ENCODE measurements at regions not wholly inside any gene's neighbourhood (a gene's known extent, or its start where the extent isn't known, plus 50 kb on each side); places are given as distances from the start of the nearest gene placed in this dataset.
"Not testable (repeated sequence)": the region's sequence is repeated elsewhere in the genome, so short reads cannot be mapped to it uniquely, and the experiment has no call there.

DNA sequence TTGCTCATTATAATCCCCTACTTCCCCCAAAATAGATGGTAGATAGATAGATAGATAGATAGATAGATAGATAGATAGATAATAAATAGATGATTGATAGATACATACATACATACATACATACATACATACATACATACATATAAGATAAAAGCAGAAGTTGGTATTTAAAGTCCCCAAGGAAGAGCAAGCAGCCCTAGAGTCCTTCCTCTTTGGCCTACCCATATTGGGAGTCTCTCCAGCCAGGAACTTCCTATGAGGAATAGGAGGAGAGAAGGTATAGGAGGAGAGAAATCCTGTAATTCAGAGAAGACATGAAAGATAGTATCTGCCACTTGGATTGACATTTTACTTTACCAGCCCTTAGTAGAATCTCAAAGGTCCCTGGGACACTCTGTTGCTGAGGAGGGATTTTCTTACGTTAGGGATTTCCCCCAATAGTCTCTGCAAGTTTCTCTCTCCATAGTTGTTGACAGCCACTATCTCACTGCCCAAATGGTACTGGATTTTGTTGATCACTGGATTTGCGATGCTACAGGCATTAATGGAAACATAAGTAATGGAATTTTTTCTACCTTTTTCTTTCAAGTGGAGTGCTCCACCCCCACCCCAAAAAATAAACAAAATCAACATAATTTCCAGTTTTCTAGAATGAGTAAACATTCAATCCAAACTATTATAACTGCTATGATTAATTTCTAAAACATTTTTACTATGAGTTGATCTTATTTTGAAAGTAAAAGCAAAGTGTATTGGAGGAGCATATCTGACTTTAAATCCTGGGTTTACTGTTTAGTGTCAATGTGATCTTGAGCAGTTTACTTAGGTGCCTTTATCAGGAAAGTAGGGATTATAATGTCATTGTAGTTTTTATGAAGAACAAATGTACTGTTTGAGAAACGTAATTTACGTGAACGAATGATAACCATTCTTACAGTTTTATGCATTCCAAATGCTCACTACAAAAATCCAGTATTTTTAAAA lies 93.2 kb upstream of the TNFSF4 start:
- no peak for DNase-seq

GRCh38 chr1:173301507-173301906 lies 94.4 kb upstream of the TNFSF4 start:
- DNase-seq, result no peak

DNA sequence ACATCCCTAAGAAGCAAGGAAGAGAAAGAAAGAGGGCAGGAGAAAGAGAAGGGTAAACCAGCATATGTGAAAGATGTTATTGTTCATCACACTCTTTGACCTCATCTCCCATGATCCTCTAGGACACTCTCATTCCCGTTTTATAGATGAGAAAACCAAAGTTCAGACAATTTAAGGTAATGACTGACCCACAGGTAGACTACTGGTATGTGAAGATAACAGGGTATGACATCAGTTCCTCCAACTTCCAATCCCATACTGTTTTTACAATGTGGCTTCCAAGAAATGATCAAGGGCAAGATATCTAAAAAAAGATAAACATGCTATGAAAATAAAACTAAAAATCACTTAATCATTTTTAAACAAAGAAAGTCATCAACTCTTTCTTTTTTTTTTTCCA lies 95.2 kb upstream of the TNFSF4 start:
- no peak for DNase-seq

DNA sequence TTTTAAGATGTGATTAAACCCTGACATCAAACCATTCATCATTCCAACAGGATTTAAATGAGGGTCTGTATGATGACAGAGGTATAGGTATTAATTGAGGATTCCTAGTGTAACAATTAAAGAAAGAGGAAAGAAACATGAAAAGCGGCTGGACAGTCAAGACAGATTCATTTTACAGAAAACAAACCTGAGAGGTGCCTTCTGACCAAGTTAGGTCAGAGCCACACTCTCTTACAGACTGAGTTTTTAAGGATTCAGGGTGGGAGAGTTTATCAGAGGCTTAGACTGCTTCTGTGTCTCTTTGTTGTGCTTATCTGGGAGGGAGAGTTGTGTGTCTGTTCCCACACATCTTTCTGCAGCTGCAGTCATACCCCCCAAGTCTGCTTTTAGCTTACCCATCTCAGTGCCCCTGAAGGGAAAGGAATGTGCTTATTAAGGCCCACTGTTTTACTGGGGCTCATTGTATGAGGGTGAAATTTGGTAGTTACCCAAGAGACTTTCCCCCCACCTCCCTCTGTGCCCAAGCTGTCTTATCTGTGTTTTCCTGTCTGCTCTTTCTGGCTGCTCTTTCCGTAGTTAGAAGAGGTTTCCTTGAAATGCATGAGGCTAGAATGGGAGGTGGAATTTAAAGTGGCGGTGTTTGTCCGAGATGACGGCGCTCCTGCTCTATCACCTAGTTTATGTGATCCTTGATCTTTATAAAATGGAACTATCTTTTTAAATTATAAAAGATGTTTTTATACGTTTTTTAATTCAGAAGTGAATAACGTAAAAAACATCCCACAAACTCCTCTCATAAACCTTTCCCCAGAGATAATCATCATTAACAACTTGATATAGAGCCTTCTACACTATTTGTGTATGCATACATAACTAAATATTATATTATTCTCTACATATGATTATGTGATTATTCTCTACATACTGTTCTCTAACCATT lies 96.0 kb upstream of the TNFSF4 start:
- DNase-seq, result no peak

- DNase-seq, result no peak
Measured at GRCh38 chr1:173303984-173304383, 96.9 kb upstream of the TNFSF4 start.

DNA sequence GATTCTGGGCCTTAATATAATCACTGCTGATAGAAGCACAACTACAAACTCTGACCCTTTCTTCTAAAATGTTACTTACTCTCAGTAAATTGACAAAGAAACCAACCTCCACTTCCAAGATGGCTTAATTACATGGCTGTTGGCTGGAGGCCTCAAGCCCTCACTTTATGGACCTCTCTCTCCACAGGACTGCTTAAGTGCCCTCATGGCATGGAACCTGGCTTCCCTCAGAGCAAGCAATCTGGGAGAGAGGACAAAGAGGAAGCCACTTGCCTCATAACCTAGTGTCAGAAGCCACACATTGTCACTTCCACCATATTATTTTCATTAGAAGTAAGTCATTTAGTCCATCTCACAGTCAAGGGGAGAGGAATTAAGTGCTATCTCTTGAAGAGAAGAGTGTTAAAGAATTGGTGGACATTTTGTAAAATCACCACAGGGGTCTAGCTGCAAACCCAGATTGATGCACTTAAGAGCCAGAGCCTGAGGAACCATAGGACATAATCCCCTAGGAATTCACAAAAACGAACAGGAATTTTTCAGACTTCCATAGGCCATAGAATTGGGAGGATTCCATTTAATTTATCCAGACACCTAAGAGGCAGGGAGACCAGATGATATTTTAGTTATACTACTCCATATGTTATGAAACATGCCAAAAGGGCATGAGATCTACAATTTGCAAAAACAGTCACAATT lies 97.5 kb upstream of the TNFSF4 start:
- no peak for DNase-seq

GRCh38 chr1:173307845-173308244 lies 100.7 kb upstream of the TNFSF4 start:
- DNase-seq, result no peak

- DNase-seq, result no peak
Measured at GRCh38 chr1:173314656-173315055, 107.5 kb upstream of the TNFSF4 start.

DNA sequence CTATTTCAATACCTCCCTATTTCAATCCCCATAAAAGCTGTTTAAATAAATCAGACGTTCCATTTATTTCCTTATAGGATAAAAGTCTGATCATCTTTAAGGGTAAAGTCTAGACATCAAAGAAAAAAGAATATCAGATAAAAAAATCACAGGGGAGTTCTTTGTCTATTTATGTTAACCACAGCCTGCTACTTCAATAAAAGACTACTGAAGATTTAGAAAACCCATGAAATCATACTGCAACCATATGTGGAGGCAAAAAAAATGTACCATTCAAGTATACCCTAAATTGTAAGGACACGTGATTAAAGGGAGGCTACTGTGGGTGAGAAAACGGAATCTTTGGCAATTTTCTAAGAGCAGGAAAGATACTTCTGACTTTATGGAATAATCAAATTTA lies 108.2 kb upstream of the TNFSF4 start:
- DNase-seq, result no peak

DNA sequence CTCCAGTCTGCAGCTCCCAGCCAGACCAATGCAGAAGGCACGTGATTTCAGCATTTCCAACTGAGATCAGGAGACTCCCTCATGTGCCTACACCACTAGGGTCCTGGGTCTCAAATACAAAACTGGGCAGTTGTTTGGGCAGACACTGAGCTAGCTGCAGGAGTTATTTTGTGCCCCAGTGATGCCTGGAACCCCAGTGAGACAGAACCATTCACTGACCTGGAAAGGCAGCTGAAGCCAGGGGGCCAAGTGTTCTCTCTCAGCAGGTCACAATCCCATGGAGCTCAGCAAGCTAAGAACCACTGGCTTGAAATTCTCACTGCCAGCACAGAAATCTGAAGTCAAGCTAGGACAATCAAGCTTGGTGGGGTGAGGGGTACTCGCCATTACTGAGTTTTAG lies 111.7 kb upstream of the TNFSF4 start:
- DNase-seq, result no peak

DNA sequence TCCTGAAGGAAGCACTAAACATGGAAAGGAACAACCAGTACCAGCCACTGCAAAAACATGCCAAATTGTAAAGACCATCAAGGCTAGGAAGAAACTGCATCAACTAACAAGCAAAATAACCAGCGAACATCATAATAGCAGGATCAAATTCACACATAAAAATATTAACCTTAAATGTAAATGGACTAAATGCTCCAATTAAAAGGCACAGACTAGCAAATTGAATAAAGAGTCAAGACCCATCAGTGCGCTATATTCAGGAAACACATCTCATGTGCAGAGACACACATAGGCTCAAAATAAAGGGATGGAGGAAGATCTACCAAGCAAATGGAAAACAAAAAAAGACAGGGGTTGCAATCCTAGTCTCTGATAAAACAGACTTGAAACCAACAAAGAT lies 117.2 kb upstream of the TNFSF4 start:
- not testable (repeated sequence) for DNase-seq

DNA sequence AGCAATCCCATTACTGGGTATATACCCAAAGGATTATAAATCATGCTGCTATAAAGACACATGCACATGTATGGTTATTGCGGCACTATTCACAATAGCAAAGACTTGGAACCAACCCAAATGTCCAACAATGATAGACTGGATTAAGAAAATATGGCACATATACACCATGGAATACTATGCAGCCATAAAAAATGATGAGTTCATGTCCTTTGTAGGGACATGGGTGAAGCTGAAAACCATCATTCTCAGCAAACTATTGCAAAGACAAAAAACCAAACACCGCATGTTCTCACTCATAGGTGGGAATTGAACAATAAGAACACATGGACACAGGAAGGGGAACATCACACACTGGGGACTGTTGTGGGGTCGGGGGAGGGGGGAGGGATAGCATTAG lies 120.9 kb upstream of the TNFSF4 start:
- not testable (repeated sequence) for DNase-seq

- no peak for DNase-seq
Measured at GRCh38 chr1:173328961-173329360, 121.8 kb upstream of the TNFSF4 start.

DNA sequence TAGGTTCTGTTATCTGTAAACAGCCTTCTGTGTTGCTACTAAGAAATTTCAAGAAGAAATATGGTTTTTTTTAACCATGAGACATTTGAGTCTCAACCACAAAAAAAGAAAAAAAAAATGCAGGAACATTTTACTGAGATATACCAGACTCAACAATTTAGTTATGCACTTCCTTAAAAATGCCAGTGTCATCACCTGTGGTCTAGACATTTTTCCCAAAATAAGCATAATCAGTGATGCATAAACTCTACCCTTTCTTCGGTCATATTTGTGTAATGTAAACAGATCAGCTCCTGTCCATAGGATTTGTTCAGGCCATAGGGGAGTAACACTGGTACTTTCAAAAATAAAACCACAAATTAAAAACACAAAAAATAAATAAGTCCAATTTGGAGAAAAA lies 122.6 kb upstream of the TNFSF4 start:
- no peak for DNase-seq

- no peak for DNase-seq
Measured at GRCh38 chr1:173330149-173330951, 123.2 kb upstream of the TNFSF4 start.

- DNase-seq, result not testable (repeated sequence)
Measured at GRCh38 chr1:173330952-173331548, 123.9 kb upstream of the TNFSF4 start.

- no peak for DNase-seq
Measured at GRCh38 chr1:173332026-173332425, 124.9 kb upstream of the TNFSF4 start.

DNA sequence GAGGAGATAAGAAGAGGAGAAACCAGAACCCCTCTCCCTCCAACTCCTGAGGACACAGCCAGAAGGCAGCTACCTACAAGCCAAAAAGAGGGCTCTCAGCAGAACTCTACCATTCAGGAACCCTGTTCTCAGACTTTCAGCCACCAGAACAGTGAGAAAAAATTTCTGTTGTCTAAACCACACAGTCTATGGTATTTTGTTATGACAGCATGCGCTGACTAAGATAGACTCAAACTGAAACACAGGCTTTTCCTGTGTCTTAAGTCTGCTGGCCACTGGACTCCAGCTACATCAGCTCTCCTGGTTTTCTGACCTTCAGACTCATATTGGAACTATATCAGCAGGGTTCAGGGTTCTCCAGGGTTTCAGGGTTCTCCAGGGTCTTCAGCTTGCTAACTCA lies 126.5 kb upstream of the TNFSF4 start:
- no peak for DNase-seq

DNA sequence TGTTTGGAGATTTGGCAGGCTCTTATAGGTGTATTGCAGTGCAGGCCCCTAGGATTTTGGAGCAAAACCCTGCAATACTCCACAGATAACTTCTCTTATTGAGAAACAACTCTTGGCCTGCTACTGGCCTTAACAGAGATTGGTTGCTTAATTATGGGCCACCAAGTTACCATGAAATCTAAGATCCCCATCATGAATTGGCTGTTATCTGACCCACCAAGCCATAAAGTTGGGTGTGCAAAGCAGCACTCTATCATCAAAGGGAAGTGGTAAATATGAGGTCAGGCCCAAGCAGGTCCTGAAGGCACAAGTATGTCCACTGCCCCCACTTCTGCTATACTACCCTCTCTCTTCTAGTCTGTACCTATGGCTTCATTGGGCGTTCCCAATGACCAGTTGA lies 130.0 kb upstream of the TNFSF4 start:
- DNase-seq, result no peak

DNA sequence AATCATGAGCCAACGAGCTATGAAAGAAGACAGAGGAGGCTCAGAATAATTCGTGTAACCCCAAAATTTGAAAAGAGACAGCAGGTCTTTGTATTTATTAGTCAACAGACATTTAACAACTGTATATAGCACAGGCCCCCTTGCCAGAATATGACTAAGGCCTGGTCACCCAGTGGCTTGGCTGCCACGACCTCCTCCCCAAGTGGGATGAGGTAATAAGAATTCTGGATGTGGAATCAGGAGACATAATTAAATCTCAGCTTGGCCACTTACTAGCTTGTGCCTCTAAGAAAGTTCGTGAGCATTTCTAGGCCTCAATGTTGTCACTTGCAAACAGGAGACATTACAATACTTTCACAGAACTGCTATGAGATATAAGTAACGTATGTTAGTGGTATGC lies 134.2 kb upstream of the TNFSF4 start:
- DNase-seq, result no peak

DNA sequence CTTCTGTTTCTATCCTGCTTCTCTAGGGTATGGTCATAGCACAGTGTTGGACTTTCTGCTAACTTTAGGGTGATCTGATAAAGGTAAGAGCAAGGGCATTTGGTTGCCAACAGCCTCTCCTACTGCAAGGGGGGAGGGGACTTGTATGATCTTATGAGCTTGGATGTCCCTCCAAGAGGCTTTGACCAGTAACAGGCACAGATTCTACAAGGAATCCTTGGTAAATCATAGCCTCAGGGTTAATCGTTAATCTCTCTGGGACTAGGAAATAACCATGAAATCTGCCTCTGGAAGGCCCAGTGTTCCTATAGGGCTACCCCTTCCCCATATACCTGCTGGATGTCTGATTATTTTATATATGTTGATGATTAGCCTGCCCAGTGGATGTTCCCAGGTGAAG lies 134.8 kb upstream of the TNFSF4 start:
- DNase-seq, result no peak

DNA sequence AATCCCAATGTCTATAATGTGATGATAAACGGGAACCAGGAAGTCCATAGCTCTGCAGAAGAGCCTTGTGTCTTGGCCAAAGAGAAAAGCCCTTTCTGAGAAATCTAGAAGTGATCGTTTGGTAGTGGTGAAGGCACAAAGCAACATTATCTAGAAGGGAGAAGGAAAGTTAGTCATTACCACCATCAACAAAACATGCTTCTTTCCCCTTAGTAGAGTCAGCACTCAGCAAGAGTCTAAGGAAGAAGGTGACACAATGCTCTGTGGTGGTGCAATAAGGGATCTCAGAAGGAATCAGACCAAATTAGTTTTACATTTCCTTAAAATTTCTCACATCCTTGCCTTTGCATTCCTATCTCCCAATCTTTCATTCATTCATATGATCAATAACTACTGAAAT lies 134.4 kb upstream of the PRDX6 start:
- no peak for DNase-seq

Data from activated naive CD4-positive, alpha-beta T cell treated with anti-CD3 and anti-CD28 coated beads, Interleukin-2, amount 50 U/mL, for 16 hours (primary cell).